ENCODE measurements at regions not wholly inside any gene's neighbourhood (a gene's known extent, or its start where the extent isn't known, plus 50 kb on each side); places are given as distances from the start of the nearest gene placed in this dataset.

DNA sequence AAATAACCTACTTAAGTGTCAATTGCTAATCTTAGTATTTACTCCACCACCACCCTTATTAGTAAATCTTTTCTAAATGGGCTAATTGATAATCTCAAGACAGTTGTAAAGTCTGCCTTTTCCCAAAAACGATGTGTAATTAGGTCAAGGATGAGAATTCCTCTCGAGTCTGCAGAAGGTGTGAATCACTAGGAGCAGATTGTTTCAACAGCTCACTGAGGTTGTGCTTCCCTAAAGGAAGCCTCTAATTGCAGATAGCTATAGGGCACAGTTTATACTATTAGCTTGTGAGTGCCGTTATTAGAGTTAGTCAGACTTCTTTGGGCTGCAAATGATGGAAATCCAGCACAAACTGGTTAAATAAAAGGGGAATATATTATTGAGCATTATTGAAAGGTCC lies 84.9 kb downstream of the C11orf91 start:
- peak; percentile 5 for DNase-seq (ENCODE audit: low read depth)

DNA sequence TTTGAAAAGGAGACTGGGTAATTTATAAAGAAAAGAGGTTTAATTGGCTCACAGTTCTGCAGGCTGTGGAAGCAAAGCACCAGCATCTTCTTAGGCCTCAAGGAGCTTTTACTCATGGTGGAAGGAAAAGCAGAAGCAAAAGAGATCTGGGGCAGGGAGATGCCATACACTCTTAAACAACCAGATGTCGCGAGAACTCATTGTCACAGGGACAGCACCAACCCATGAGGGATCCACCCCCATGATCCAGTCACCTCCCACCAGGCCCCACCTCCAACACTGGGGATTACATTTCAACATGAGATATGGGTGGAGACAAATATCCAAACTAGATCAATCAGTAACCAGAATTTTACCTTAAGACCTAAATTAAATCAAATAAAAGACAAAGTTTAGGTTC lies 87.2 kb downstream of the C11orf91 start:
- DNase-seq (ENCODE audit: low read depth) = no peak

DNA sequence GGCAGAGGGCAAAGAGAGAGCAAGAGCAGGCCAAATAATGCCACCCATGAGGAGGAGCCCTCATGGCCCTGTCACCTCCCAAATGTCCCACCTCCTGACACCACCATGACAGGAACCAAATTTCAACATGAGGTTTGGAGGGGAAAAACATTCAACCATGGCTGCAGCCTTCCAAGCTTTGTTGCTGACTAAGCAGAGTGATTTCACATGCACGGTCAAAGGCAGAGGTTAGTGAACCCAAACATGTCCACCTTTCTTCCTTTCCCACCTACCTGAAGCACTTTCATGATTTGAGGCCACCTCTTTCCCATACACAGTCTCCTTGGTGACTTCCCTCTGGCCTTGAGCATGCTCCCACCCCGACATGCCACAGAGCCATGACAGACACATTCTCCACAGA lies 89.7 kb downstream of the C11orf91 start:
- no peak for DNase-seq (ENCODE audit: low read depth)

DNA sequence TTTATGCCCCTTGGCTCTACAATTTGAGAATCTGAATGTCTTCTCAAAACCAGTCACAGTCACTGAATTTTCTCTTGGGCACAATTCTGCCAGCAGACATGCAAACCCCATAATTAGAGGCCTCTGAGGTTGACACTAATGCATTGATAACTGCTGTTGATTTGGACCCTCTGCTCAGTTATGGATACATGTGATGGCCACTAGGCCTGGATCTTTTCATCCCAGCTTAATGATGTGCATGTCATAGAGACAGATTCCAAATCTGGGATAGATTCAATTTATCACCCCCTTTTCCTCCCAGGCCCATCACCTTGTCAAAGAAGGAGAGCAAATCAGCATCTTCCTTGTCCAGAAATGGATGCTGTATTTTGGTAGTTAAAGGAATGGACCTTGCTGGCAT lies 92.2 kb downstream of the C11orf91 start:
- DNase-seq (ENCODE audit: low read depth) = no peak

DNA sequence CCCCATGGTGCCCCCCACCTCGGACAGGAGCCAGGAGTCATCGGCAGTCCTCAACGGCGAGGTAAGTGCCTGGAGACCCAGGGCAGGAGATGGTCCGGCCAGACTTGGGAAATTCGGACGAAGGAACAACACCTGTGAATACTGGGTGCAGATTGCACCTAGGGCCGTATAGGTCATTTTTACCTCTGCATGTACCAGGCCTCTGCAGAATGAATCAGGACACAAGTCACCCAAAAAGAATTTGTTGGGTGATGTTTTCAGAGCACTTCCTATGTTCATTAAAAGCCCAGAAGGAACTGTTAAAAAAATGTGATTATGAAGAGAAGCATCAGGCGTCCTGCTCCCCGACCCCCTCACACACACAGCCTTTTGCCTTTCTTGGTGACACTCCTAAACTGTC lies 93.9 kb downstream of the C11orf91 start:
- DNase-seq (ENCODE audit: low read depth) = peak; percentile 45

DNA sequence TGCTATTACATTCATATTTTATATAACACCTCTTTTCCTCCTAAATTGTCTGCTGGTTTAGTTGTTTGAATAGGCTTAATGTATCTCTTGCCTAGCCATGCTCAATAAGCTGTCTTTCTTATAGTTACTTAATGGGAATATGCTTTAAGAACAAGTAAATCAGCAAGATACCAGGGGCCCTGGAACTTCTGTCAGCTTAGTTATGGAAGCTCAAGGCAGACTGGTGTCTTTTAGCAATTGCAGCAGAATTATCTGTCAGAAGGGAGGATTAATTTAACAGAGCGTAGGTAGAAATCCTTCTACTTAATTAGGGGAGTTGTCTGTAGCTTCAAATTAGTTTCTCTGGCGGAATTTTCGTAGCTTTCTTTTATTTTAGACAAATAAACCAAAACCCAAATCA lies 94.9 kb downstream of the C11orf91 start:
- no peak for DNase-seq (ENCODE audit: low read depth)

DNA sequence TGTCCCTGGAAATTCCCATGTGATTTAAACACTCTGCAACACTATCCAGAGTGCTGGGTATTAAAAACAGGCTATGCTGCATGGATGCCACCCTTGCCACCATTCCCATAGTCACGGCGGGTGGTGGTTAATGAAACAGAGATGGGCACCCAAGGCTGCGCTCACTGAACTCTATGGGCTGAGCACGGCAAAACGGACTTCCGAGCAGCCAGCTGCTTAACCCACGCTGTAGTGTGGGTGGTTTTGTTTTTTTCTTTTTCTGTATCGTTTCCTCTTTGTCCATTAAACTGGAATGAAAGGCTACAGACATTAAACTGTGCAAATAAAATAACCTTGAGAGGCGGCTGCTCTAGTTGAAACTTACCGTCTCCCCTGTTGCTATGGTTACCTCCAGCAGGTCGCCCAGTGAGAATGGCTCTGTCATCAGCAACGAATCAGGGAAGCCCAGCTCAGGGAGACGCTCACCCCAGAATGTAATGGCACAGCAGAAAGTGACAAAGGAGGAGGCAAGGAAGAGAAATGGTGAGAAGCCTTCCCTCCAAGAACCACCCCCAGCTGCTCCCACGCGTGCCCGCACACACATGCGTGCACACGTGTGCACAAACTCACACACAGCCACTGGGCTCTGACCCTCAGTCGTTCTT lies 102.1 kb downstream of the C11orf91 start:
- DNase-seq (ENCODE audit: low read depth) = no peak

DNA sequence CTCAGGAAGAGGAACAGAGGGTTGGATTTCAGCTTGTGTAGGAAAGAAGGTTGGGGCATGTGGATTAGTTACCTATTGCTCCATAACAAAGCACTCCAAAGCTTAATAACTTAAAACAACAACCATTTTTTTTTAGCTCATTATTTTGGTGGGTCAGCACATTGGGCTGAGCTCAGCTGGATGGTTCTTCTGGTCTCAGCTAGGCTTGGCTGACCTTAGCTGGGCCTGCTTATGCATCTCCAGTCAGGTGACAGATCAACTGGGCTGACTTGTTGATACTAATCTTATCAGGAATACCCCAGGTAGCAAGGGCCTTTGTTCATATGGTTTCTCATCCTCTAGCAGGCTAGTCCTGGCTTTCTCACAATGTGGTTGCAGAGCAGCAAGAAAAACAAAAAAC lies 106.4 kb downstream of the C11orf91 start:
- DNase-seq (ENCODE audit: low read depth) = no peak

DNA sequence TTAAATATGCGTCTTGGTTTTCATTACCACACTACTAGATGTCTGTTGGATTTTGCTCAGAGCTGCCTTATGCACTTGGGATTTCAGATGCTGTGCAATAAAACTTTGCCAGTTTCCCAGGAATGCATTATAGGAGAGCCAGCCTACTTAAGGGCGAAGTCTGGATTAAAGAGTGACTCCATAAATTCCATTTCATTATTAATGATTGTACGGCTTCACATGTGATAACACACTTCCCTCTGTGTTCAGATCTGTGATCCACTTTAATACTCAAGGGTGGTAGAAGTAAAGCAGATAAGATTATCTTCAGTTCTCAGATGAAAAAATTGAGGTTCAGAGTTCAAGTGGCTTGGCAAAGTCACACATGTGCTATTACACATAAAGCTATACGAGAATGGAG lies 110.2 kb downstream of the C11orf91 start:
- DNase-seq (ENCODE audit: low read depth) = no peak

DNA sequence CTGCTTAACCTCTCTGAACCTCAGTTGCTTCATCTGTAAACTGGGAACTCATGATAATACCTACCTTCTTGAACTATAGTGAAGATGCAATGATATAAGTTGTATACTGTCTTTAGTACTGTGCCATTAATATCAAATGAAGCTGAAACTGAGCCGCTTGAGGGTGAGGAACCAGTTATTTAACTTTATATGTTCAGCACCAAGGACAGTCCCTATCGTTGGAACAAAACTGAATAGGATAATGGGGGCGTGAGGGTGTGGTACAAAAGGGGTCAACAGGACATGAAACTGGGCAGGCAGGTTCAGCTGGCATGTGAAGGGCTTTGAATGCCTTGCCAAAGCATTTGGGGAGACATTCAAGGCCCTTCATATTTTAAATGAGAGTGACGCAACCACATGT lies 112.6 kb downstream of the C11orf91 start:
- no peak for DNase-seq (ENCODE audit: low read depth)

DNA sequence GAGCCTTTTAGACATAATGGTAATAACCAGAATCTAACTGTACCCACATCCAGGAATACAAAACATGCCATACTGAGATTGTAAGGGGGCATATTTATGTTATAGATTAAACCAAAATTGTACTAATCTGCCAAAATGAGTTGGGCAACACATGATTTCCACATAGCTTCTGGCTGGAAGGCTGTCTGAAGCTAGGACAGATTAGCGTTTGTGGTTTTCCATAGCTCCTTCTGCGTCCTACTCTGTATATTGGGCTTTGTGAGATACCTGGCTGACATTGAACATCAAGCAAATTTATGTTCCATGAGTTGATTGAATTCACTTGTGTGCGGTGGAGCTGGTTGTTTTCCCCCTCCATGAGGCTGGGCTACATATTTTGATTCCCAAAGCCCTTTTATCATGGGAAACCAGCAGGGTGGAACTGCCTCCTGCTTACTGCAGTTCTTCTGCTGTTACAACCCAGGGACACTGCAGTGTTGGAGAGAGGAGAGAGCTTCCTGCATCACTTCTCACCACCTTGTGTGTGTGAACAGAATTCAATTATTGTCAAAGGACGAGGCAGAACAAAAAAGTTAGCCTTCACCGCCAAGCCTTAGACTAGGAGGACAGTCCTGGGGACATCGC lies 114.9 kb downstream of the C11orf91 start:
- DNase-seq (ENCODE audit: low read depth) = no peak

DNA sequence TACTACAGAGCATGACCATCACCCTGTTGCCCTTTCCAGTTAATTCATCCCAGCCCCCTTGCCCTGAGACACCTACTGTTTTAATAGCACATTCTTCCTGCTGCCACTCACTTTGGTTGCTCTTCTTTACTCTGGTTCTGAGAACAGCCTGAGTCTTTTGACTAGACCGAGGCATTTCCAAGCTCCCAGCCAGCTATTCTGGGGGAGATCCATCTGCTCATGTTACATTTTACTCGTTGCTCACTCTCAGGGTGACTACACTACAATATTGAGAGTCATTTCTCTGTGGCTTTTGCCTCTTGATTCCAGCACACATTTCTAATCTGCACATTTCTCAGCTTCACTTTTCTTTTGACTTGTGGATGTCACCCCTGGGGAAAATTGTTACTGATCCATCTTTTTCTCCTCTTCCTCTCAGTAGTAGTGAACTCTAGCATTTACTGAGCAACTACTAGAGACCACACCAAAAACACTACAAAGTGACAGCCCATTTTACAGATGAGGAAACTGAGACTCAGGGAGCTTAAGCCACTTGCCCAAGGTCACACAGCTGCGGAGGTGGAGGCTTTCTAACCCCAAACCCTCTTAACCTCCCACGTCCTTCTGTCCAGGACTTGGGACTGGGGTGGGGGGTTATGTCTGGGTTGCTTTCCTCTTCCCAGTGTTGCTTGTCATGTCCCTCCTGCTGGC lies 117.8 kb downstream of the C11orf91 start:
- peak; percentile 20 for DNase-seq (ENCODE audit: low read depth)

DNA sequence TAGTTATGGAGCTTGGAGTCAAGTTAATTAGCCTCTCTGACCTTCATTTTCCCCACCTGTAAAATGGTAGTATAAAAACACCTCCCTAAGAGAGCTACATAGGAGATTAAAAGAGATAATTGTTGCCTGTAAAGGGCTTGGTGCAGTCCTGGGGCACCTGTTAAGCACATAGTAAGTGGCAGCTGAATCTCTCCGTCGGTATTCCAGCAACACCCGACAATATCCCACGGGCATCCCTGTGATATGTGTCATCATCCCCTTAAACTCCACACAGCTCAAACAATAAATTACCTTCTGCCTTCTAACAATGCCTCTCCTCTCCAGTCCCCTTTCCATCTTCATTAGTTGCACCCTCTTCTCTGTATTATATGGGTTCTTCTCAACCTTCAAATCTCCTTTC lies 121.5 kb downstream of the C11orf91 start:
- DNase-seq (ENCODE audit: low read depth) = no peak

DNA sequence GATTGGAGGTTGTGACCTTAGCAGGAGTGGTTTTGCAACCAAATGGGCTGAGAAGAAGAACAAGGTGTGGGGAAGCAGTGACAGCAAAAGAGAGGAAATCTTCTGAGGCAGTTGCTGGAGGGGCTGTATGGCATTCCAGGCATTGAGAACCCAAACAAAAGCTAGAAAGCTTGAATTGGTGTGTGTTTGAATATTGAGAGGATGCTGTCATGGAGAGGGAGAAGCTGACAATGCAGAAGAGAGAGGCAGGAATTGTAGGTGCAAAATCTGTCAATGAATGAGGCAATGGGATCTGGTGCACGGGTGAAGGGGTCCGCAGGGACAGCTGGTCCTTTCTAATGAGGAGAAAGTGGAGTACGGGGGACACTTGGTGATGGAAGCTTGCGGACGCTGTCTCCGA lies 123.4 kb downstream of the C11orf91 start:
- no peak for DNase-seq (ENCODE audit: low read depth)

DNA sequence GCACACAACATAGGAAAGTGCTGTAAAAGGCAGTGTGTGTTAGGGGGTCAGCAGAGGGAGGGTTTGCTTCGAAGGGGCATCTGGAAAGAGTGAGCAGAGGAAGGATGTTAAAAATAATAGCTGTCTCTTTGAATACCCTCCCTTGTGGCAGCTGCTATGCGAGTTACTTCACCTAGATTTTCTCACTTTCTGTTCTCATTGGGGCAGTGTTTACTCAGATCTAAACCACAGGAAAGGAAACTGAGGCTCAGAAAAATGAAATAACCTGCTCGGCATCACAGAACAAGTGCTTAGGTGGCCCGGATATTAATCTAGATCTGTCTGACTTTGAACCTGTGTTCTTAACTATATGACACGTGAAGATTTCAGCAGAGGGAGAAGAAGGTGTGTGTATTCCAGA lies 125.3 kb downstream of the C11orf91 start:
- no peak for DNase-seq (ENCODE audit: low read depth)

DNA sequence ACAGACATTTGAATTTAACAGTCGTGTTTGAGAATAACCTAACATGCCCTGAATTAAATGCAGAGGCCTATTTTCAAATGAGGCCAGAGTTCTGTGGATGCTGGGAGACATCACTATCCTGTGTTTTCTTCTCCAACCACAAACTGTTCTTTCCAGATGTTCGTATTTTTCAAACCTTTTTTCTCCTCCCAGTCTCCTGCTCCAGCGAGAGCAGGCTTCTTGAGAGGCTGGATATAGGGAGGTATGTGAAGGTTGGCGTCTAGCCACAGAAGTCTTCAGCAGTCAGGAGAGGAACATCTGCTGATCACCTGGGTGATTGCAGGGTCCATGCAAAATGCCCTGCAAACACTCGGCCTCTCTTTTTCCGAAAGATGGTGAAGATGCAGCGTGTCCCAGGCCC lies 126.3 kb downstream of the C11orf91 start:
- DNase-seq (ENCODE audit: low read depth) = peak; percentile 14

DNA sequence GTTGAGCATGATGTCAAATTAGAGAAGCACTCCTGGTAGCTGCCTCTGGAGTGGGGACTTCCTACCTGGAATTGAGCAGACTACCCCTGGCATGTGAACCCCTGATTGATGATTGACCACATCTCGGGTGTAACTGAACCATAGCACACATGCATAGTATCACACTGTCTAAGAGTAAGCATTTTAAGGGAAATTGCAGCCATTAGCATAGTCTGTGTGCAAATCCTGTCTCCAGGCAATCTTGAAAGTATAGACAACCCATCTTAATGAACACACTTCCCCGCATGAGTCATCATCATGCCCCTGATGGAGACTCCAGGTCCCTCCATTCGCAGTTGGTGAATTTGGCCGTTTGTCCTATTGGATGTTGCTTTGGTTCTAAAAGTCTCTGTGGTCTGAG lies 131.3 kb downstream of the C11orf91 start:
- no peak for DNase-seq (ENCODE audit: low read depth)

DNA sequence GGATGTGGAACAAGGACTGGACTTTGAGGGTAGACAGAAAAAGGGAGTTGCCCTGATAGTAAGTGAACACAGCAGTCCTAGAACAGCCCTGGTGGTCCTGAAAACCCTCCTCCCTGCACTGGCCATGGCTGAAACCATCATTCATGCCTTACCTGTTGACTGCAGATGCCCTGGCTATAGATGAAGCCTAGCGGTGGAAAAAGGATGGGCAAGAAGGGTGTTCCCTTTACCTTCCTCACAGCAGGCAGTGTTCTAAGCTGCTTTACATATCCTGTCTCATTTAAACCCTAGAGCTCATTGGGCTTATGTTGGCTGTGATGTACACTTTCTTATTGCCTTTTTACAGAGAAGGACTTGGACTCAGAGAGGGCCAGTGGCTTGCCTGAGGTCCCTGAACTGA lies 133.6 kb downstream of the C11orf91 start:
- no peak for DNase-seq (ENCODE audit: low read depth)

DNA sequence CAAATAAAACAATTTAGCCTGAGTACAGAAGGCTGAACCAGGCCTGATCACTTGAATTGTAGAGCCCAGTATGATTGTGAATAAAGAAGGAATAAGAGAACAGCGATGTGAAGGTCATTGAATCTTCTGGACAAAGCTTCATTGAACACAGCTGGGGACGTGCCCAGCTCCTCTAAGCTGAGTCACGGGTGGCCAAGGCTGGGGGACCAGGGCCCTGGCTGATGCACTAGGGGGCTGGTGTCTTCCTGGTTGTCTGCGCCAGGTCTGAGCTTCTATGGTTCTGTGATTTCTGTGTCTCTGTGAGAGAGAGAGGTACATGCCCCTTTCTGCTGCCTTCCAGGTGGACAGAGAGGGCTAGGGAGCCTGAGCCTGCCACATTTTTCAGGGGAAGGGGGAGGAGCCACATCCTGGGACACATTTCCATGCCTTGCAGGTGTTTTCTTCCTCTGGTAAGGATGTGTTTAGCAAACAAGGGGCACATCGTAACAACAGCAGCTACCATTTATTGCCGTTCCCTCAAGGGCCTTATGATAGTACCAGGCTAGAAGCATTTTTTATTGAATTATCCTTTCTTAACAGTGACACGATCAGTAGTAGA lies 135.7 kb downstream of the C11orf91 start:
- DNase-seq (ENCODE audit: low read depth) = no peak

DNA sequence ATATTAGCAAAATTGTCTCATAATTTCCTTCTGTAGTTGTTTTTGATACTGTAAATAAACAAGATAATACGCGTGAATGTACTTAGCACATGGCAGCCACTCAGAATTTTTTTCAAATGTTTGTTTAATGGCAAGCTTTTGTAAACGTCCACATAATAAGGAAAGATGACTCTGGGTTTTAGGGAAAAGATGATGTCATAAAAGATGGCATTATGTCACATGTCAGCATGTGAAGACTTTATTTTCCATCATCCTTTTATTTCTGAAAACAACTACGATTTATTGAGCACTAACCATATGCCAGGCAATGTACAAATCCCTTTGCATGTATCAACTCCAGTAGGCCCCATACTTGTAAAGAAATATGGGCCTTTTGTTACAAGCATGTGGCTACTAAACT lies 139.9 kb downstream of the C11orf91 start:
- DNase-seq (ENCODE audit: low read depth) = no peak

DNA sequence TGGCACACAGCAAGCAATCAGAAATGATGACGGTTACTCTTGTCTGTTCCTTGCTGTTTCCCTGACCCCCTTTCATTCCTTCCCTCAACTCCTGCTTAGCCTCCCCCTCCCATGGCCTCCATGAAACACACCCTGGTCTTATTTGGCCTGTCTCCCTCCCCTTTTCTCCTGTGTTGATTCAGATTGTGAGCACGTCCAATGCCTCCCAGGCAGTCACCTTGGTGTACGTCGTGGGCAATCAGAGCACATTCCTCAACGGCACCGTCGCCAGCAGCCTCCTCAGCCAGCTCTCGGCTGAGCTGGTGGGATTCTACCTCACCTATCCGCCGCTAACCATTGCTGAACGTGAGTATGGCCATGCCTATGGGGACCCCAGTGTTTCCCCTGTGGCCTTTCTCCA lies 141.1 kb downstream of the C11orf91 start:
- no peak for DNase-seq (ENCODE audit: low read depth)

DNA sequence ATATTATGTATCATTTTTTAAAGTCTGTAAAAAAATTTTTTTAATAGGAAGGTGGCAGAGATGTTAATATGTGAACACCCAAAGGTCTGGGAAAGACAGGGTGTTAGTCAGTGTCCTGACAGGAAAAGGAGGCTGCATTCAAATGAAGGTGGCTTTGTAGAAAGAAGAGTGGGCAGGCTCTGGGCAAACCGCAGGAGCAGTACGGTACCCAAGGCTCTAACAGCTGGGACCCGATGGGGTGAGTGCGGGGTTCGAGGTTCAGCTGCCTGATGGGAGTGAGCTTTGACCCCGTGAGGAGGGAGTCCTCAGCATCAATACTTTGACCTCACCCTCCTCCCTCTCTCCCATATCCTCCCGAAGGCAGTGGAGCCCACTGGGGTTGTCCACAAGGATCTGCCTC lies 142.5 kb downstream of the C11orf91 start:
- no peak for DNase-seq (ENCODE audit: low read depth)

DNA sequence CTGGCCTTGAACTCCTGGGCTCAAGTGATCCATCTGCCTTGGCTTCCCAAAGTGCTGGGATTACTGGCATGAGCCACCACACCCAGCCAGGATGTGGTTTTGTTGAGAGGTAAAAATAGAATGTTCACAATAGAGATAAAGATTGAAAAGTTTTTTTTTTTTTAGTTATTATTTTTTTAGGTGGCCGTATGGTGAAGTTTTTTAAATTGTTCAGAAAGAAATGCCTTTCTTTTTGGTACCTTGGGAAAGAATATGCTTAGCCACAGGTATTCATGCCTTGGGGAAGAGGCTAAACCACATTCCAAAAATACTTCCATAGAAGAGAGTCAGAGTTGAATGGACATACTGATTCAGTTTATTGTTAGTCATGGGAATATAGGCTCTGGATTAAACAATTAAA lies 143.4 kb downstream of the C11orf91 start:
- peak; percentile 95 for DNase-seq (ENCODE audit: low read depth)
